ENCODE measurements at regions not wholly inside any gene's neighbourhood (a gene's known extent, or its start where the extent isn't known, plus 50 kb on each side); places are given as distances from the start of the nearest gene placed in this dataset.

DNA sequence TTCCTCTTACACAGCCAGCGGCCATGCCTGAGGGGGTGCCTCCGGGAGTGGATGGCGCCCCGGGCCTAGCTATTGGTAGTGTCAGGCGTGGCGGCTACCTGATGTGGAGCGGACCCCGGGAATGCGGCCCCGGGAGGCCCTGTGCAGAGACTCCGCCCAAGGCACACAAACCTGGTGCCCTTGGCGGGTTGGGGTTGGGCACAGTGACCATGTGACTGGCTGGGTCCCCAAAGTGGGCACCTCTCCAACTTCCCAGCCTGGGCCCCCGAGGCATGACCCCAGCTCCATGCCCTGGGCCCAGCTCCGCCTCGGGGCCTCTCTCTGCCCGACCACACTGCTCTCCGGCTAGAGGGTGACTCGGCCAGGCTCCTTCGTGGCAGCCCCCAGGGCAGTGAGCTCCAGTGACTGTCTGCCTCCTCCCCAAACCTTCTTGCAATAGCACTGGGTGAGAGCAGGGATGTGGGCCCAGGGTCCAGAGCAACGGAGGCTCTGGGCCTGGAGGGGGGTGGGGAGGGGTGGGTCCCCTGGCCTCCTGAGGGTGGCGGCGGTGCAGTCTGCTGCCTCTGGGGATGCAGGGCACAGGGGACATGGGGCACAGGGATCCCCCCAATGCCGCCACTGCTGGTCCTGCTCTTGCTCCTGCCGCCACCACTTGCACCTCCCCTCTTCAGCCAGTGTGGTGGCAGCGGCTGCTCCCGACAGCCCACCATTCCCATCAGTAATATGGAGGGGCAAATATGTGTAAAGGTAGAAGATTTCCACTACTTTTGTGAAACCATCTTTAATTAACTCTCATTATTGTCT is 942.9 kb upstream of the EPHA7 start:
- no peak for DNase-seq

DNA sequence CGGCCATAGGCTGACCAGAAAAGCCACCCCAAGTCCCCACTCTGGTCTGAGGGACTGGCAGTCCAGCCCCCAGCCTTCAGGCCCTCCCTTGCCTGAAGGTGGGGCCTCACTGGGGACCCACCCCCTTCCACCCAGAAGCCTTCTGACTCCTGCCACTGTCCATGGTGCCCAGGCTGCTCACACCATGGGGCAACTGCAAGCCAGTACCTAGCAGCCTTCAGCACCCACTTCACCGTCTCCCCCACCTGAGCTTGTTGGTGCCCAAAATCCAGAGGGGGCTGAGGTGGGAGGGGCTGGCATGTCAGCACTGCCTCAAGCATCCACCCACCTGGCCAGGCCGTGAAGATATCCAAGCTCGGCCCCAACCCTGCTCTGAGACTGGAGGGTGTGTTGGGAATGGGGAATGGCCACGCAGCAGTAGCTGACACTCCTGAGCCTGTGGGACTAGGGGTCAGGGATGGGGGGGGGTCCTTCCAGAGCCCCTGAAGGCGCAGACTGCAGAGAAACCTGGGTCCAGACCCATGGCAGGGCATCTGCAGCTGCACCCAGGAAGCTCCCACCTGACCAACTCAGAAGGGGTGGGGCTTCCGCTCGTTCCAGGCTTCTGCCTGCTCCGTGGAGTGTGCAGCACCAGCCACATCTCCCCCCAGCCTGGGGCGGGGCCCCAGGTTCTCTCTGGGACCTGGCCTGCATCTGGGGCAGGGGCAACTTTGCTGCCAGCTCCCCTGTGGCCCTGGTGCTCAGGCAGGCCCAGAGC is 942.1 kb upstream of the EPHA7 start:
- no peak for DNase-seq

DNA sequence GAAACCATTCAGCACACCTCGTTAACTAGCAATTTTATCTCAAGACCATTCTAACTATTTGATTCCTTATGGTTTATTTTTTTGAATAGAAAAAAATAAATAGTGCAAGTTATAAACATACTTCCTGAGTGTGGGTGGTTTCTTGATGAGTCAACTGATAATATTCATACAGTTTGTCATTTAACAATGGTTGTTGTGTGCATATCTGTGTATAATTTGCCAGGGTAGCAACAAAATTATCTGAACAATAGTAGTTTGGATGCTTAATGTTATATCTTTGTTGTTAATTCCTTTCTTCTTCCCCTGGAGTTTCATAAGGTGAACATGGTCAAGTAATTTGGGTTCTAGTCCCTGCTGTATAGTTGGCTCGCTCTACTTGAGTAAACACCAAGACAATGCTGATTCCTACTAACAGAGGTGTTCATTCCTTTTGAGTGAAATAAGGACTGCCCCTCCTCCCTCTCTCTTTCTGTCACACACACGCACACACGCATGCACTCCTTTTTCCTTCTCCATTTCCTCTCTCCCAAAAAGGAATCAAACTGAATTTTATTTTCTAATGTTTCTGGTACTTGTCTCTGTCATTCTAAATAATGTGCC is 938.1 kb upstream of the EPHA7 start:
- no peak for DNase-seq

DNA sequence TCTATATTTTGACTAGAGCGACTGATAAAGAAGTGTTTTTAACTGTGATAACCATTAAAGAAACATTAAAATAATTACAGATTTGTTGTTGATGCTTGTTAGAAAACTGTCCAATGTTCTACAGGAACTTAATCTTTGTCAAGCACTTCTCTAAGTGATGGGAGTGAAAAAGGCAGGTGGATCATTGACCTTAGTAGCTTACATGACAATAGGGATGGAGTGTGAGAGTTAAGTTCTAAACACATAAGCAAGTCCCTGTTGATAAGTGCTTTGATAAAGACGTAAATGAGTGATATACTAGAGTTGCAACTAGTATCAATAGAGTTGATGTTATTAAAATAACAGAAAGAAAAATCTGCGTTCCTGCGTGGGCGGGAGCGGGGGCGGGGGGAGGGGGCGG is 931.5 kb upstream of the EPHA7 start:
- no peak for DNase-seq

DNA sequence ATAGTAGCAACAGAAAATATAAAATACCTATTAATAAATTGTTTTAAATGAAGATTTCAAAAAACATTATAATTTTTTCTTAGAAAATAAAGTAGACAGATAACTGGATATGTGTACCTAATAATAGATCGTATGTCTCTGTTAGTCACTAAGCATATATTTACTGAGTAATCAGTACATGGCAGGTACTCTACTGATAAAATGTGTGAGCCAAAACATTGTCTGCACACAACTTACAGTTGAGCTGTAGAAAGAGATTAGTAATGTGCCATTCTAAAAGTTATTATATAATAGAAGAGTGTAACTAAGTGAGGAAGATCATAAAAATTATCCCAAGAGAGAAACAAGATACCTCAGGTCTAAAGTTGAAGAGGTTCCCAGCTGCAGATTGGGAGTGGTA is 929.9 kb upstream of the EPHA7 start:
- peak; percentile 20 for DNase-seq

DNA sequence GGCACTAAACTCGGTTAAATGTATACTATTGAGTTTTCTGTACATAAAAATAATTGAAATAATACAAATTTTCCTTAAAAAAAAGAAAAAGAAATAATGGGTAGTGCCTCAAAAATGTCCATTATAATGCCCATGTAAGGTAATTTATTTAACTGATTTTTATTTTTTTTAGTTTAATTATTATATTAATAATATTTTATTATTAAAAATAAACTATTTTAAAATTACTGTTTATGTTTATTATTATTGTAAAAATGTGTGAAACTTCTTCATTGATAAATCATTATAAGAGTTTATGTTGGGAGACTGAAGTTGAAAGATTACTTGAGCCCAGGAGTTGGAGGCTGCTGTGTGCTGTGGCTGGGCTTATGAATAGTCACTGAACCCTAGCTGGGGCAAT is 925.5 kb upstream of the EPHA7 start:
- no peak for DNase-seq

DNA sequence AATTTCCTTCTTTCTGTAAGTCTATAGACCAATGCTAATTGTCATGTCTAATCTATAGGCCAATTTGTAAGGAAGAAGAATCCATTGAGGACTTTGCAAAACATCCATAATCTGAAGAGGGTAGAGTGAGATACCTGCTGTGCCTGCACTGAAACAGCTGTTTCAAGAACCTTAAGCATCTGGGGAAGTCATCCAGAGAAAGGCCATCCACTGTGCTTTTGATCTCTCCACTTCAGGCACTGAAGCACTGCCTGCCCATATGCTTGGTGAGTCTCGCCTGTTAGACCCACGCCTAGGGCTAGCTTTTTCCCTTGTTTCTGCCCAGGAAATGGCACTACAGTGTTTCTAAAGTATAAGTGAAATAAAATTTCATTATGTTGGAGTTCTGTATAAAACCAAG is 921.8 kb upstream of the EPHA7 start:
- DNase-seq, result no peak

DNA sequence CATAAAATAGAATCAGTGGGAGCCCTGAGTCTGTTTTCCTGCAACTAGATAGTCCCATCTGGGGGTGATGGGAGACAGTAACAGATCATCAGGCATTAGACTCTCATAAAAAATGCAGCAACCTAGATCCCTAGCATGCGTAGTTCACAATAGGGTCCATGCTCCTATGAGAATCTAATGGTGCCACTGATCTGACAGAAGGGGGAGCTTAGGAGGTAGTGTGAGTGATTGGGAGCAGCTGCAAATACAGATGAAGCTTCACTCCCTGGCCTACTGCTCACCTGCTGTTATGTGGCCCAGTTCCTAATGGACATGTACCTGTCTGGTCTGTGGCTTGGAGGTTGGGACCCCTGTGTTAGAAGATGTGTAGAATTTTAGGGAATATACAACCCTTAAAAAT is 904.5 kb upstream of the EPHA7 start:
- DNase-seq, result no peak

DNA sequence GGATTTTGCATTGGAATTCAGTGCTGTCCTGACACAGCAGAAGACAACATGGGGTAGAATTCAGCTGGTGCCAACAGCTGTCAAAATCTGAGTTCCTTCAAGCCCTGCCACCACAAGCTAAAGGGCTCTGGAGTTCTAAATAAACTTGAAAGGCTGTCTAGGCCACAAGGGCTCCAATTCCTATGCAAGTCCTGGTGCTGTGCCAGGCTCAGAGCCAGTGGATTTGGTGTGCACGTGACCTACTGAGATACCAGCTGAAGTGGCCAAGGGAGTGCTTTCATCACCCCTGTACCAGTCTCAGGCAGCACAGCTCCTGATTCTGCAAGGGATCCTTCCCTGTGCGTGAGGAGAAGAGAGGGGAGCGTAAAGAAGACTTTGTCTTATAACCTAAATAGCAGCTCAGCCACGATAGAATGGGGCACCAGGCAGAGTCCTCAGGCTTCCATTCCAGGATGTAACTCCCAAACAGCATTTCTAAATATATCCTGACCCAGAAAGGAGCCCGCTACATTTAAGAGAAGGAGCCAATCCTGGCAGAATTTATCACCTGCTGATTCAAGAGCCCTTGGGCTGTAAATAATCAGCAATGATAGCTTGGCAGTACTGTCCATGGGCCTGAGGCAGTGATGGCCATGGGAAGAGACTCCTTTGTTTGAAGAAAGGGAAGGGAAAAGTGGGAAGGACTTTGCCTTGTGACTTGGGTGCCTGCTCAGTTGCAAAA is 881.2 kb upstream of the EPHA7 start:
- peak; percentile 27 for DNase-seq

DNA sequence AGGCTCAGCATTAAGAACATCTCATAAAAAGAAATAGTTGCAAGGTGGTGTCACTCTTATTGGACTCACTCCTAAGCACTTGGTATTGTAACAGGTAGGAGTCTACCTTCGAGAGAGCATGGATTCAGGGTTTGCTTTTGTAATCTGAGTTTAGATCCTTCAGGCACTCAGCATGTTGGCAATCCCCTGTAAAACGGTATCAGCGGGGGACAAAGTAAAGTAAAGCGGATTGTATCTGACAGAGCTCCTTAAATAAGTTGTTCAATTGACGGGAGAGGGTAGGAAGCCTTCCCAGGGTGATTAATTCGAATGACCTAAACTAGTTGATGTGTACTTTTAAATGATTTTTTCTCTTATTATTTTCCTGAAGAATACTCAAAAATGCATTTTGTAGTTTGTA is 869.8 kb upstream of the EPHA7 start:
- DNase-seq, result no peak

DNA sequence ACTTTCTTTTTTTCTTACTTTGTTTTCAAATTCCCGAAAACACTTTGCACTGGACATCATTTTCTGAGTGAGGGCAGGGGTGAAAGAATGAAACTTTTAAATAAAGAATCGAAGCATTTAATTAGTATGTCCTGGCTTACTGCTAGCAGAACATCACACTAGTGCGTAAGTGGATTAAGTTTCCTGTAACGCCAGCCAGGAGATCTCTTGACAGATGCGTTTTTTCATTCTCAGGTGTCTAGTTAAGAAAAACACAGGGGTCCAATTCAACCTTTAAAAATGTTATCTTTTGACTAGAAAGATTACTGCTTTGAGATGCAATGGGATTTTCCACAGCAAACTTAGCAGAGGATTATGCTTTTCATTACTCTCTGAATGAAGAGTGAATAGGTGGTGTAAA is 858.8 kb upstream of the EPHA7 start:
- DNase-seq, result no peak

DNA sequence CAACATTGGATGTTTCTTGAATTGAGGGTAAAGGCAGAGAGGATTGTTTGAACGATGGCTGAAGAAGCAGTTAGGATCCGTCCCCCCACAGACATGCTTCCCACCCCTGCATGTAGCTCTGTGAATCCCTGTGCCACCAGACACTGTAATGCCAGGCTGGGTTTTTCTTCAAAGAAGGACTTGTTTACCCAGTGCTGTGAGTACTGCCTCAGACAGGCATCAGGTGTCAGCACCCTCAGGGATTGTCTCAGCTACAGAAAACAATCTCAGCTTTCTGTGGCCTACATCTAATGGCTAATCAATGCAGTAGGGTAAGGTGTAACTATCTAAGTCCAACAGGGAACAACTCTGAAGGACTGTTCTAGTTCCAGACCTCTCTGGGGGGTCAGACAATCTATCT is 853.0 kb upstream of the EPHA7 start:
- peak; percentile 33 for DNase-seq

DNA sequence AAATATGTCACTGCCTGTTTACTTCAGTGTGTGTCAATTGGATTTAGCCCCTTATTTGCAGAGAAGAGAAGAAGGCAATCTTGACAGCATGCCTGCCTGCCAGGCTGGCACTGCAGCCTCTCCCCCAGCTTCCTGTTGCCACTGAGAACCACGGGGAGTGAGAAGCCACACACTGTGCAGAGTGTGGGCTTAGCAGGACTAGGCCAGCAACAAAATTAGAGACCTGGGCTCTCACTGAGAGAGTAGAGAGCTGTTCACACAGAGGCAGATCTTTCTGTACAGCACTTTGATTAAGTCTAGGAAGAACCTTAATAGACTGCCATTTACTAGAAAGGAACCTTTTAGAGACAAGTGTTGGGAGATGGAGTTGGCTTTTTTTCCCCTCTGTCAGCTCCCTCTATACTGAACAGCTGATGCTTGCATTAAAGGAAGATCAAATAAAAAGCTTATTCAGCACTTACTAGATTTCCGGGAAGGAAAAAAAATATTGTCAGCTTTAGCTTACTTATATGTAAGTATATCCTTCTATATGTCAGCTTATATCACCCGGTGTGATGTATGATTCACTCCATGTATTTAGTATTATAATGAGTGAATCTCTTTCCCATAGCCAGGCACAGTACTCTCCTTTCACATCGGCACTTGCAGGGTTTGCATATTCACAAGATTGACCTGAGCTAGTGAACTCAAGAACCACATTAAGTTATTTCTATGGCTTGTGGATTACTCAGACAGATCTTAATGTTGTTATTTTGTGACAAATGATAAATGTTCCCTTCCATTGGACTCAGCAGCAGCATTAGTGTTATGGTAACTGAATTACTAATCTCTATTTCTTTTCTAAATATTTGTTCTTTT is 851.0 kb upstream of the EPHA7 start:
- DNase-seq, result peak; percentile 25

DNA sequence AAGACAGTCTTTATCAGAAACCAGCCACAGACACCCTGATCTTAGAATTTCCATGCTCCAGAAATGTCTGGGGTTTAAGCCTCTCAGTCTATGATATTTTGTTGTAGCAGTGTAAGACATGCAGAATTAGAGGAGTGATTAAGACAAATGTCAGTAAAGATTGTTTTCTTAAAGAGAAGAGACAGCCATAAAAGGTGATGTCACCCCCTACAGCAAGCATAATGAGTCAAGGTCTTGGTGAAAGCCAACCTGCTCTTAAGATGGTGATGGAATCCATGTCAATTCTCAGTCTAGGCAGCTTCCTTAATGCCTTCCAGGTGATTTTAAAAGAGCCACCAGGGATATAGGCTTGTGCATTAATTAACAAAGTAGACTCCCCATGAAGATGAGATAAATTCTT is 849.9 kb upstream of the EPHA7 start:
- DNase-seq, result no peak

DNA sequence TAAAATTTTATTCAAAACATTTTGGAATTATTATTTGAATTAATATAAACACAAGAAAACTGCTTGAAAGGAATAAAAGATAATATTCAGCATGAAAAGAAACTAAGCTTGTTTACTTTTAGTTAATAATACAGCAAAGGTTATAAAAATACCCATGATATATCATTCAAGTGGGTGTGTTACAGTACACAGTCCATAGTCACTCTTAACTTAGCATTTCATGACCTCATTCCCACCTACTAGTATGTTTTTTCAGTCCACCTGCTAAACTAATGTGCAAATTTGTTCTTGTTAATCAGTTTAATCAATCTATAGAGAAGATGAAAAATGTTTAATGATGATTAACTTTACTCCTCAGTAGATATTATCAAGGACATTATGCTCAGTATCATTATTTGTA is 841.4 kb upstream of the EPHA7 start:
- no peak for DNase-seq

DNA sequence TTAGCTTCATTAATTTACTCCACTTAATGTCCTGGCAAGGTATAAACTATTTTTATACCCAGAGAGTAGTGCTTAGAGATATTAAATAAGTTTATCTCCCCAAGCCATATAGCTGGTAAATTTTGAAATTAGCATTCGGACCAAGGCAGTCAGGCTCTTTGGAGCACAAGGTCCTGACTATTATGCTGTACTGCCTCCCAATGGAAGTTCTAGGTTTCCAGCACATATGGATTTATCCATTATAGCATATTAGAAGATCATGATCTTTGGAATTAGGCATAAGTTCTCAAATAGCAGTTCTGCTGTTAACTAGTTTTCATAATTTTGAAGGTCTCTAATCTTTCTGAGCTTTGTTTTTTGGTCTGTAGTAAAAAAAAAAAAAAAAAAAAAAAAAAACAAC is 835.3 kb upstream of the EPHA7 start:
- no peak for DNase-seq

DNA sequence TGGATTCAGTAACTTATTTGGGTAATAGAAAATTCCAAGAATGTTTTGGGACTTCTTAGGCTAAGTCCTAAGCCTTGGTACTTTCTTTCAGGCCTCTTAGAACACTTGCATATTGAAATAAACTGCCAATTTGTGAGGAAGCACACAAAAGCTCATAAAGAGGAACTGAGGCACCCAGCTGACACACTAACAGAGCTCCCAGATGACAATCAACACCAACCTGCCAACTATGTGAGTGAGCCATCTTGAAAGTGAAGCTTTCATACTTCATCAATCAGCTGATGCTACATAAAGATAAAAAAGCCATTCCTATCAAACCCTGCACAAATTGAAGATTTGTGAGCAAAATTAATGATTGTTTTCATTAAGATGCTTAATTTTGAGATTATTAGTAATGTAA is 832.5 kb upstream of the EPHA7 start:
- DNase-seq, result no peak

DNA sequence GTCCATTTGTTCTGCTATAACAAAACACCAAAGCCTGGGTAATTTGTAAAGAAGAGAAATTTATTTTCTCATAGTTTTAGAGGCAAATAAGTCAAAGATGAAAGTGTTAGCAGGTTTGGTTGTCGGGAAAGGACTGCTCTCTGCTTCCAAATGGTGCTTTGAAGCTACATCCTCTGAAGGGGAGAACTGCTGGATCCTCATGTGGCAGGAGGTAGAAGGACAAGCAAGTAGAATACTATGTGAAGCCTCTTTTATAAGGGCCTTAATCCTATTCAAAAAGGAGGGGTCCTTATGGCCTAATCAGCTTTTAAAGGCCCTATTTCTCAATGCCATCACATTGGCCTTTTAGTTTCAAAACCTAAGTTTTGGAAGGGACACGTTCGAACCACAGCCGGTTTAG is 826.0 kb upstream of the EPHA7 start:
- DNase-seq, result no peak

DNA sequence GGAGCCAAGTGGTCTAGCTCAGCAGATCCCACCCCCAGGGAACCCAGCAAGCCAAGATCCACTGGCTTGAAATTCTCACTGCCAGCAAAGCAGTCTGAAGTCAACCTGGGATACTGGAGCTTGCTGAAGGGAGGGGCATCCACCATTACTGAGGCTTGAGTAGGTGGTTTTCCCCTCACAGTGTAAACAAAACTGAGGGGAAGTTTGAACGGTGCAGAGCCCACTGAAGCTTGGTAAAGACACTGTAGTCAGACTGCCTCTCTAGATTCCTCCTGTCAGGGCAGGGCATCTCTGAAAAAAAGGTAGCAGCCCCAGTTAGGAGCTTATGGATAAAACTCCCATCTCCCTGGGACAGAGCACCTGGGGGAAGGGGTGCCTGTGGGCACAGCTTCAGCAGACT is 819.5 kb upstream of the EPHA7 start:
- no peak for DNase-seq

DNA sequence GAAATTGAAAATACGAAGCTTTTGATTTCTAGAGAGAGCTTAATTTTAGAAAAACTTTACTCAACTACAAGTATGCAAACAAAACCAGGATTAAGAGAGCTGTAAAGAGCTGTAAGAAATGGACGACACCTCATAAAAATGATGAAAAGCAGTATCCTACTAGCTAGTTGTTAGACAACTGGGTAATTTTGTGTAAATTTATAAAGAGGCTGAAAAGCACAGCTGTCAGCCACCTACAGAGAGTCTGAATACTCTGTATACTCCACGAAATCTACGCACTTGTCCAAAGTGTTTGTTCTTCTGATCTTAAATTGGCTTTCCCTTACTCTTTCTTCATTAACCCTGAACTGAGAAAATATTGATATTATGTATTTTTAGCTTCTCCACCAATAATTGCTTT is 808.4 kb upstream of the EPHA7 start:
- no peak for DNase-seq

DNA sequence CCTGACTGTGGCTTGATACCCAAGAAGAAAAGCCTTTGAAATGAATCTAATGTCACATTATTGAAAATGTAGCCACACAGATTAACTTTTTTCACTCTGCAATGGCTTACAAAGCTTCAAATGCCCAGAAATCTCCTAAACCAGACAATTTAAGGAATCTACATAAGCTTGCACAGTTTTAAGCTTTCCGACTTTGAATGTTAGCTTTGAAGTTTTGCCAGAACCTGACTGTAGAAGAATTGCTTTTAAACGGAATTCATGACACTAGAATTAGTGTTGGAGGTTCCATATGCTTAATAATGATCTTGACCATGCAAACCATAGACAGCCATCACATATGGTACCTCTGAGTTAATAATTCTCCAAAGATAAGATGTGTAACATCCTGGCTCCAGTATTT is 798.5 kb upstream of the EPHA7 start:
- no peak for DNase-seq

DNA sequence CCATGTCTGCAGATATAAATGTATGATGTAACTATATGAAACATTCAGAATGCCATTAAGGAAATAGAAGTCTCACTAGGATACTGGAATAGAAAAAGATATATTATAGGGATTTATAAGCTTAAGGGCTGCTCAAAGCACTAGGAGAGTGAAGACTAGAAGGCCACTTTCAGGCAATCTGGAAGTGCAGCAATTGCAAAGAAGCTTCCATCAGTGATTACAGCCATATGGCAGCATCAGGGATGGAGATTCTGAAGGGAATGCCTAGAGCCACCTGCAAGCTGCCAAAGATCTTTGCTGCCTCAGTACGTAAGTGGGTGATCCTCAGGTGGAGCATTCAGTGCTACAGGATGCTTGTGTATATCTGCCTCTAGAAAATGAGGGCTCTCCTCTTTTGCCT is 796.2 kb upstream of the EPHA7 start:
- no peak for DNase-seq

DNA sequence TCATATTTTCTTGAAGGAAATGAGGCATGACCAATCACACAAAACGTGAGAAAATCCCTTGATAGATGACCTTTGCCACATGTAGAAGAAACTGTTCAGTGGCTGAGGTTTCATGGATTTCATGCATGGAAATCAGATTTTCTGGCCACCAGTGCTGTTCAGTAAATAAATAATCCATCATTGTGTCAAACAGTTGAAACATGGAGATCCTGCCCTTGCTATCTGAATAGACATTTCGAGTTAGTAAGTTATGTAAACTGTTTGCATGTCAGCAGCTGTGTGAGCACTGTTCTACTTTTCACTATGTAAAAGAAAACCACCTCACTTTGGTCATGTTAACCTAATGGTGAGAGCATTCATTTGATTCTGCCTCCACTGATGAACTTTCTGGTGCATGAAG is 793.9 kb upstream of the EPHA7 start:
- DNase-seq, result no peak

Measured in NCI-H2029 (cell line).